ENCODE measurements at regions not wholly inside any gene's neighbourhood (a gene's known extent, or its start where the extent isn't known, plus 50 kb on each side); places are given as distances from the start of the nearest gene placed in this dataset.
A peak's percentile ranks its signal among the peaks of the same experiment; 100 is the strongest.

- no peak for DNase-seq (ENCODE audit: low read depth in 2 of 2)
Measured at GRCh38 chrX:45750639-45751038, 550.0 kb upstream of the DIPK2B start.

- DNase-seq (ENCODE audit: low read depth in 2 of 2), result peak in 1 of 2 donors; percentile 36
Measured at GRCh38 chrX:45749375-45749774, 548.7 kb upstream of the DIPK2B start.

- DNase-seq (ENCODE audit: low read depth in 2 of 2), result no peak
Measured at GRCh38 chrX:45748369-45748774, 547.7 kb upstream of the DIPK2B start.

- no peak for DNase-seq (ENCODE audit: low read depth in 2 of 2)
Measured at GRCh38 chrX:45747905-45748304, 547.2 kb upstream of the DIPK2B start.

DNA sequence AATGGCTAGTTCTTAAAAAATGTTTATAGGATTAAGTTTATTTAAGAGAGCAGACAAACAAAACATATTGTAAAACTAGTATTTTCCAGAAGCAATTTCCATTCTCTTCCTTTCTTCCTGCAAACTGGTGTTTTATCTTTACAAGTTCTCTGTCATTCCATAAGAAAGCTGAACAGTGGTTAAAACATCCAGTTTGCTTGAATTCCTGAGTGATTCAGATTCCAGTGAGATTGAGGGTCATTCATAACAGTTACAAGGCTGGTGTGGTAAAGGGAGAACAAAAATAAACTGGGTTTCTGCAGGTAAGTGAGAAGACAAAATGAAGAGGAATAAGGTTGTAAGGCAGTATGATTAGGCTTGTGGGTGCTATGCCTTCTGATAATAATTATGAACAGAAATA is 544.8 kb upstream of the DIPK2B start:
- no peak for DNase-seq (ENCODE audit: low read depth in 2 of 2)

- no peak for DNase-seq (ENCODE audit: low read depth in 2 of 2)
Measured at GRCh38 chrX:45743906-45744625, 543.4 kb upstream of the DIPK2B start.

DNA sequence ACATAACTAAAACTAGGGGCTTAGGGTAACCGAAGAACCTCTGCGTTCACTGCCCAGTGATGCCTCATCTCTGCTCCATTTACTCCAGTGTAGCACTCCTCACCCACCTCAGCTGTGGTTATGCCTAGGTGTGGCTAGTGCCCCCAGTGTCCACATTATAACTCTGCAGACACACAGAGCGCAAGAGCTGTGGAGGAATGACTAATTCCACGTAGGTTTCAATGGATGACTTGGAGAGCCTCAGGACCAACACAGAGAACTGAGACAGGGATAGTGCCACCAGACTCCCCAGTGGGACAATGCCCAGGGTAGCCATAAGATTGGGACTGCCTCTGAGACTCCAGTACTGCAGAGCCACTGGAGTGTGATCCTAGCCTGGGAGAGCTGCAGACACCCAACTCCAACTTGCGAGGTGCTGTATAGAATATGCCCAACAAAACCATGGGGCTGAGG is 542.4 kb upstream of the DIPK2B start:
- DNase-seq (ENCODE audit: low read depth in 2 of 2), result peak in 1 of 2 donors; percentile 49

DNA sequence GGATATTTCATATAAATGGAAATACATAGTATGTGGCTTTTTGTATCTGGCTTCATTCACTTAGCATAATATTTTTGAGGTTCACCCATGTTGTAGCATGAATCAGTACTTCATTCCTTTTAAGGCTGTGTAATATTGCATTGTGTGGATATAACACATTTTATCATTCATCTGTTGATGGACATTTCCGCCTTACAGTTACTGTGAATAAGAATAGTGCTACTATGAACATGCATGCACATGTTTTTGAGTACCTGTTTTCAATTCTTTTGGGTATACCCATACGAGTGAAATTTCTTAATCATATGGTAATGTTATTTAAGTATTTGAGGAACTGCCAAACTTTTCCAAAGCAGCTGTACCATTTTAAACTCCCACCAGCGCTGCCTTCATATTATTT is 539.6 kb upstream of the DIPK2B start:
- no peak for DNase-seq (ENCODE audit: low read depth in 2 of 2)

- DNase-seq (ENCODE audit: low read depth in 2 of 2), result no peak
Measured at GRCh38 chrX:45735571-45735970, 534.9 kb upstream of the DIPK2B start.

GRCh38 chrX:45731448-45731847 is 530.8 kb upstream of the DIPK2B start:
- no peak for DNase-seq (ENCODE audit: low read depth in 2 of 2)

DNA sequence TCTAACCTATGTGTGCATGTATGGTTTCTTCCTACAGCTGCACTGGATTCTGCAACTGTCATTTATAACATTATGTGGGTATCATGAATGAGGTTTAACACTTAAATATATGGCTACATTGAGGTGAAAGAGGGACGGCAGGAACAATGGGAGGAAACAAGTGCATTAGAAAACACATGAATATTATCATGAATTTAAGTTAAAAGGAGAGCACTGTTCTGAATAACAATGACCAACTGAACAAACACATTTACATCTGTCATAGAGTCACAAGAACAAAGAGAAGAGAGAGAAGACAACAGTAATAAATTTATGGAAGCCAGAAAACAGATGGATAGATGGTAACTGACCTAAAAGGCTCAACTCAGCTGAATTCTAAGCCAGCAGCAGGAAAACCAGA is 527.1 kb upstream of the DIPK2B start:
- DNase-seq (ENCODE audit: low read depth in 2 of 2), result peak in 1 of 2 donors; percentile 73

DNA sequence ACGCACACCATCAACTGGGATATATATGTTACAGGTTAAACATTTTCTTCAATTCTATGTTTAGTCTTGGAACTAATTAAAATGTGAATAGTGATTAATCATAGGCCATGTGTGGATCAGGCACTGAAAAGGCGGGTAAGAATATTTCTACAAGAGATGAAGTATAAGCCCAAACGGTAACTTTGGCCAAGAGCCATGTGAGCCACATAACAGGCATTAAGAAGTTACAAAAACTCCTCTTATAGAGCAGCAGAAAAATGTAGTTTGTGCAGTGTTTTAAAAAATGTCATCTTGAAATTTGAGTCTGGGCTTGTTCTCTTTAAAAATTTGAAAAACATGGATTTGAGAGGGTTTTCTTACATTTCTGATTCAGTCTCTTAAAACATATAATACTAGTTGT is 521.8 kb upstream of the DIPK2B start:
- no peak for DNase-seq (ENCODE audit: low read depth in 2 of 2)

DNA sequence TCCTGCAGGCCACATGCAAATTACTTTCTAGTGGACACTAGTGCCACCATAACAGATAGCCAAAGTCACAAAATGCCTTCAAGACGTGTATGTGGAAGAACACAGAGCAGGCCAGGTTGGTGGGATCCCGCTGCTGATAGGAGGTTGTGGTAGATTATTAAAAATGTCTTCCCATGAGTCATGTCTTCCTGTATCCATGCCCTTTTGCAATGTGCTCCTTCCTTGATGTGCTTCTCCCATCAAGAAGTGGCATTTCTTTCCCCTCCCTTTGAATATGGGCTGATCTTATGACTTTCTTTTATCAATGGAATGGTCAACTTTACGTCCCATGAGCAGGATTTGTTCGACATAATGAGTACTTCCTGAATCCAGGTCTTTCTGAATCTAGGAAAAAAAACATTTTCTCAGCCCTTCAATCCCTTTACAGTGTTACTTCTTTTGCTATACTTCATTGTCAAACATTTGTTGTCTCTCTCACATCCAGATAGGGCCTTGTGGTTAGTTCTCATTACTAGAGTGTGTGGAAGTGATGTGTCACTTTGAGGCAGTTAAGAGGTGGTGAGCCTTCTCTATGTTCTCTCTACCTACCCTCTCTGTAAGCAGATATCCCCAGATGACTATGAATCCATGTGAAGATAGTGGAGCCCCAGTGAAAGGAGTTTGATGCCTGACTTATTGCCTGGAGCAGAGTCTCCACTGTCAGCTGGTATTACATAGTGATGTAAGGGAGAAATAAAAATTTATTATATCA is 519.2 kb upstream of the DIPK2B start:
- DNase-seq (ENCODE audit: low read depth in 2 of 2), result peak in 1 of 2 donors; percentile 37

- peak in 1 of 2 donors; percentile 48 for DNase-seq (ENCODE audit: low read depth in 2 of 2)
Measured at GRCh38 chrX:45718676-45719075, 518.0 kb upstream of the DIPK2B start.

DNA sequence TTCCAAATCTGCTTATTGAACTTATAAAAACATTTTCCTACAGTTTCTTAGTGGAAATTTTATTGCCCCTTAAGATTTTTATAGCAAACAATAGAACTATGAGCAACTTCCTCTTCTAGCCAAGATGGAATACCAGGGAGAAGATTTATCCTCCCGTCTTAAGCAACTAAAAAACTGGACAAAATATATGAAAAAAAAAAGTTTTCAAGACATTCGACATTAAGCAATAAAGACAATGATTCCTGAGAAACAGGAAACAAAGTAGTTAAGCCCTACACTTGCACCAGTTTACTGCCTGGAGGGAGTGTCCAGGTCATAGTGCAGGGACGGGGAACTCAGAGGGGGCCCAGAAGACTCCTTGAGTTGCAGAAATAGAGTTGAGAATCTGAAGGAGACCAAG is 516.1 kb upstream of the DIPK2B start:
- peak in 1 of 2 donors; percentile 43 for DNase-seq (ENCODE audit: low read depth in 2 of 2)

- peak in 1 of 2 donors; percentile 42 for DNase-seq (ENCODE audit: low read depth in 2 of 2)
Measured at GRCh38 chrX:45715748-45716147, 515.1 kb upstream of the DIPK2B start.

- DNase-seq (ENCODE audit: low read depth in 2 of 2), result peak in 1 of 2 donors; percentile 69
Measured at GRCh38 chrX:45714866-45715265, 514.2 kb upstream of the DIPK2B start.

DNA sequence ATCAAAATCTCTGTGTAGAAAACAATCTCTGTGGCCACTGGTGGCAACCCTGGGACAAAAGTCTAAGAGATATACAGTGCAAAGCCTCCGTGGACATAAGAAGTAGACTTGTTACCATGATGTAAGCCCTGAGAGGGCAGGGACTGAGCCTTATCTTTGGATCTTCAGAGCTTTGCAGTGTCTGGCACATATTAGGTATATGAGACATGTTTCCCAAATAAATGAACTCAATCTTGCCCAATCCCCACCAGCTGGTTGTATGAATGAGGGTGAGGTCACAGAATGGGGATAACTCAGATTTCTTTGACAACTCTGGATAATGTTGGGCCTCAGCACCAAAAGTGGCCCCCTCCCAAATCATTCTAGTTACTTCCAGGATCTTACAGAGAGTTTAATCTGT is 511.4 kb upstream of the DIPK2B start:
- no peak for DNase-seq (ENCODE audit: low read depth in 2 of 2)

- no peak for DNase-seq (ENCODE audit: low read depth in 2 of 2)
Measured at GRCh38 chrX:45711231-45711630, 510.6 kb upstream of the DIPK2B start.

DNA sequence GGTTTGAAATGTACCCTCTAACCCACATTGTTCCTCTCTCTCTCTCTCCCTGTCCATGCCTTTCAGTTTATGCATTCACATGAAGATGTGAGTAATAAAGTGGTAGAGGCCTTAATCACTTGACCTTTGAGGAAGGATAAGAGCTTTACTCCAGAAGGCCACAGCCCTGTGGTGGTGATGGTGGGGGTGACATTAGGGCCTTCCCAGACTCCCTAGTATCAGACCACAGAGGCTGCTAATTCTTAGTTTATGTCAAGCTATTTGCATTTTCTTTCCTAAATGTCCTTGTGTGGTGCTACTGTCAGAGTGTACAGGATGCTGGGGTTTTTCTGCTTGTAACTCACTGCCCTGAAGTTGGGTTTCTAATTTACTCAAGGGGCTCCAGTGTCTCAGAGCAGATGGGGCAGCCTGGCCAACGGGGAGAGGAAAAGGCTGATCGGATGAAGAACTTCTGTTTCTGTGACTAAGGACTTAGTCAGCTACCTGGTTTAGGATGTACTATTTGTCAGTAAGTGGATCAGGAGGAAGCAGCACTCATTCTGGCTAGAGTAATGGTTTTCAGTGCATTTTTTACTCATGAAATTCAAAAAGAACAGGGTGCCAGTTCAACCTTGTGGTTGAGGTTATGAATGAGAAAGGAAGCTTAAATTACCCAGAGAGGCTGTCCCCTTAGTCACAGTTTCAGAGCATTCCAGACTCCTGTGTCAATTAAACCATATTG is 509.6 kb upstream of the DIPK2B start:
- DNase-seq (ENCODE audit: low read depth in 2 of 2), result peak in 1 of 2 donors; percentile 67

- DNase-seq (ENCODE audit: low read depth in 2 of 2), result no peak
Measured at GRCh38 chrX:45709381-45709780, 508.7 kb upstream of the DIPK2B start.

DNA sequence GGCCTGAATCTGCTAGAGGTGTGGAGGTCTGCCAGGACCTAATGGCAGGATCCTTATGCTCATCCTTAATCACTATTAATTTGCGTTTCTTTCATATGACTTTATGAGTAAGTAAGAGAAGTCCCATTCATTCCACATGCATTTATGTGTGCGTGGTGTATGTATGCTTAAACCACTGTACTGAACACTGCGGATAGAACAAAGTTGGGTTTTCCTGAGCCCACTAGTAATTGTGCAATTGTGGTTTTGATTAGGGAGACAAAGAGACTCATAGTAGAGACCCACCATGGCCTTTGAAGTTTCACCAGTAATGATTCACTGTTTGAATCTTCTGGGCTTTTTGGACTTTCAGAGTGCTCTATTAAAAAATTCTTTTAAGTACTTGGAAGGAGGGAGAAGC is 498.5 kb upstream of the DIPK2B start:
- DNase-seq (ENCODE audit: low read depth in 2 of 2), result no peak
